ENCODE measurements at regions not wholly inside any gene's neighbourhood (a gene's known extent, or its start where the extent isn't known, plus 50 kb on each side); places are given as distances from the start of the nearest gene placed in this dataset.

- in situ Hi-C loops (cut with MboI; ENCODE audit: low sequenced_read_pairs), result no loop called here
Measured at GRCh38 chr20:20778676-20779075, 66.2 kb upstream of the RALGAPA2 start.

- in situ Hi-C loops (cut with MboI; ENCODE audit: low sequenced_read_pairs), result no loop called here
Measured at GRCh38 chr20:20772497-20773085, 60.1 kb upstream of the RALGAPA2 start.

- in situ Hi-C loops (cut with MboI; ENCODE audit: low sequenced_read_pairs), result no loop called here
Measured at GRCh38 chr20:20768202-20768815, 55.9 kb upstream of the RALGAPA2 start.

GRCh38 chr20:20765696-20766365 is 53.4 kb upstream of the RALGAPA2 start:
- in situ Hi-C loops (cut with MboI; ENCODE audit: low sequenced_read_pairs), result no loop called here

GRCh38 chr20:20763650-20764049 is 51.2 kb upstream of the RALGAPA2 start:
- in situ Hi-C loops (cut with MboI; ENCODE audit: low sequenced_read_pairs), result no loop called here

Measured in HL-60/S4 treated with phorbol 12-myristate 13-acetate at 8.2 ng/mL for 4 days and 3 days (cell line).